SJSA1 (cell line): ENCODE measurements at regions not wholly inside any gene's neighbourhood (a gene's known extent, or its start where the extent isn't known, plus 50 kb on each side); places are given as distances from the start of the nearest gene placed in this dataset.
"Not testable (repeated sequence)": the region's sequence is repeated elsewhere in the genome, so short reads cannot be mapped to it uniquely, and the experiment has no call there.

Source experiments
- DNase-seq, 2 experiments: peaks; one replicate each; pipeline ENCODE4 v3.0.0-alpha.2; 2015 to 2020; ENCODE audit warnings: low spot score in 2 of 2, low read depth in 1 of 2
- H3K27ac ChIP-seq: fragments of 250-450 bp; sonication (Bioruptor Pico); 2 replicates; pipeline ENCODE4 v1.5.1; 2020; ENCODE audit warnings: mild to moderate bottlenecking, moderate library complexity
- H3K27me3 ChIP-seq: fragments of 250-450 bp; sonication (Bioruptor Pico); replicated peaks from 2 replicates; pipeline ENCODE4 v1.5.1; 2020; ENCODE audit warnings: mild to moderate bottlenecking, moderate library complexity
- H3K36me3 ChIP-seq: fragments of 250-450 bp; sonication (Bioruptor Pico); 2 replicates; pipeline ENCODE4 v1.5.1; 2020; ENCODE audit warnings: mild to moderate bottlenecking
- H3K4me1 ChIP-seq: fragments of 250-450 bp; sonication (Bioruptor Pico); replicated peaks from 2 replicates; pipeline ENCODE4 v1.6.1; 2021; ENCODE audit warnings: mild to moderate bottlenecking
- H3K4me3 ChIP-seq: fragments of 250-450 bp; sonication (Bioruptor Pico); 2 replicates; pipeline ENCODE4 v1.5.1; 2020; ENCODE audit warnings: mild to moderate bottlenecking
- H3K9me3 ChIP-seq: fragments of 250-450 bp; sonication (Bioruptor Pico); replicated peaks from 2 replicates; pipeline ENCODE4 v1.5.1; 2020; ENCODE audit warnings: mild to moderate bottlenecking

- H3K27ac ChIP-seq, H3K4me3 ChIP-seq, H3K36me3 ChIP-seq, H3K9me3 ChIP-seq, DNase-seq, H3K4me1 ChIP-seq, H3K27me3 ChIP-seq: not testable (repeated sequence)
Observed at GRCh38 chrX:141520750-141521149, 63.8 kb downstream of the SPANXA1 start.

GRCh38 chrX:141475788-141476187 lies 108.8 kb downstream of the SPANXA1 start:
- not testable (repeated sequence) for H3K36me3 ChIP-seq, H3K4me3 ChIP-seq, DNase-seq, H3K27ac ChIP-seq, H3K27me3 ChIP-seq, H3K4me1 ChIP-seq, H3K9me3 ChIP-seq

- DNase-seq, result peak in 1 of 2 experiments; percentile 27
- H3K27ac ChIP-seq, result peak overlapping the region; percentile 82
Observed at GRCh38 chrX:141469469-141469868, 115.1 kb downstream of the SPANXA1 start.

GRCh38 chrX:141468940-141469339 lies 115.6 kb downstream of the SPANXA1 start:
- DNase-seq, result peak in 1 of 2 experiments; percentile 37
- Histone ChIP-seq H3K4me3 (no peak overlapping the region), H3K9me3 (no peaks in the 10 kb centered on the region), H3K4me1 (peaks cover 5% of the 10 kb centered on the region; the same call in 1 of the 2 replicates), H3K36me3 (no peaks in the 10 kb centered on the region), H3K27ac (peak overlapping the region; percentile 82), H3K27me3 (no peaks in the 10 kb centered on the region)

More at GRCh38 chrX:141469469-141469868, 115.1 kb downstream of the SPANXA1 start:
- Histone ChIP-seq H3K4me1 (peaks cover 5% of the 10 kb centered on the region; the same call in 1 of the 2 replicates), H3K36me3 (no peaks in the 10 kb centered on the region), H3K27me3 (no peaks in the 10 kb centered on the region), H3K9me3 (no peaks in the 10 kb centered on the region), H3K4me3 (no peak overlapping the region)

GRCh38 chrX:141467442-141467841 lies 117.1 kb downstream of the SPANXA1 start:
- peaks cover 5% of the 10 kb centered on the region; the same call in 1 of the 2 replicates for H3K4me1 ChIP-seq
- H3K36me3 ChIP-seq, result no peaks in the 10 kb centered on the region
- no peak overlapping the region for H3K27ac ChIP-seq
- no peaks in the 10 kb centered on the region for H3K27me3 ChIP-seq
- no peak for DNase-seq
- no peaks in the 10 kb centered on the region for H3K9me3 ChIP-seq
- no peak overlapping the region for H3K4me3 ChIP-seq

- Histone ChIP-seq H3K27ac (no peak overlapping the region), H3K36me3 (no peaks in the 10 kb centered on the region), H3K4me1 (no peaks in the 10 kb centered on the region), H3K4me3 (no peak overlapping the region), H3K27me3 (no peaks in the 10 kb centered on the region), H3K9me3 (no peaks in the 10 kb centered on the region)
- DNase-seq, result no peak
Observed at GRCh38 chrX:141455103-141455502, 129.4 kb downstream of the SPANXA1 start.

- Histone ChIP-seq H3K27me3 (no peaks in the 10 kb centered on the region), H3K4me1 (no peaks in the 10 kb centered on the region), H3K27ac (no peak overlapping the region), H3K36me3 (no peaks in the 10 kb centered on the region), H3K4me3 (no peak overlapping the region), H3K9me3 (no peaks in the 10 kb centered on the region)
- no peak for DNase-seq
Observed at GRCh38 chrX:141443922-141444321, 140.6 kb downstream of the SPANXA1 start.

- Histone ChIP-seq H3K4me3 (no peak overlapping the region), H3K27ac (no peak overlapping the region), H3K4me1 (no peaks in the 10 kb centered on the region), H3K36me3 (no peaks in the 10 kb centered on the region), H3K27me3 (no peaks in the 10 kb centered on the region), H3K9me3 (no peaks in the 10 kb centered on the region)
- no peak for DNase-seq
Observed at GRCh38 chrX:141439651-141440050, 144.9 kb downstream of the SPANXA1 start.

- Histone ChIP-seq H3K27ac (no peak overlapping the region), H3K36me3 (no peaks in the 10 kb centered on the region), H3K4me1 (no peaks in the 10 kb centered on the region), H3K4me3 (no peak overlapping the region), H3K9me3 (no peaks in the 10 kb centered on the region), H3K27me3 (no peaks in the 10 kb centered on the region)
- no peak for DNase-seq
Observed at GRCh38 chrX:141415889-141416288, 168.6 kb downstream of the SPANXA1 start.

- H3K36me3 ChIP-seq, result no peaks in the 10 kb centered on the region
- H3K27me3 ChIP-seq, result no peaks in the 10 kb centered on the region
- H3K4me3 ChIP-seq, result no peak overlapping the region
- H3K27ac ChIP-seq, result peak overlapping the region; percentile 56
- no peaks in the 10 kb centered on the region; the same call in 1 of the 2 replicates for H3K4me1 ChIP-seq
- peak in 1 of 2 experiments; percentile 41 for DNase-seq
- H3K9me3 ChIP-seq, result no peaks in the 10 kb centered on the region
Observed at GRCh38 chrX:141405853-141406492, 163.7 kb upstream of the SPANXC start.

- no peak for DNase-seq
- Histone ChIP-seq H3K36me3 (no peaks in the 10 kb centered on the region), H3K27me3 (no peaks in the 10 kb centered on the region), H3K4me3 (no peak overlapping the region), H3K4me1 (no peaks in the 10 kb centered on the region; the same call in 1 of the 2 replicates), H3K27ac (peak overlapping the region; percentile 56; the same call in 1 of the 2 replicates), H3K9me3 (no peaks in the 10 kb centered on the region)
Observed at GRCh38 chrX:141405486-141405852, 163.2 kb upstream of the SPANXC start.

- H3K27me3 ChIP-seq, result no peaks in the 10 kb centered on the region
- no peak for DNase-seq
Observed at GRCh38 chrX:141402897-141403610, 160.7 kb upstream of the SPANXC start.

GRCh38 chrX:141396536-141396935 lies 154.2 kb upstream of the SPANXC start:
- H3K4me1 ChIP-seq, result no peaks in the 10 kb centered on the region

More at GRCh38 chrX:141402897-141403610, 160.7 kb upstream of the SPANXC start:
- Histone ChIP-seq H3K9me3 (no peaks in the 10 kb centered on the region), H3K36me3 (no peaks in the 10 kb centered on the region), H3K4me1 (no peaks in the 10 kb centered on the region; the same call in 1 of the 2 replicates), H3K4me3 (no peak overlapping the region), H3K27ac (no peak overlapping the region)

GRCh38 chrX:141375011-141375760 lies 132.9 kb upstream of the SPANXC start:
- no peaks in the 10 kb centered on the region for H3K4me1 ChIP-seq
- no peaks in the 10 kb centered on the region for H3K27me3 ChIP-seq
- H3K36me3 ChIP-seq, result no peaks in the 10 kb centered on the region
- no peak for DNase-seq
- no peak overlapping the region for H3K27ac ChIP-seq
- H3K4me3 ChIP-seq, result no peak overlapping the region
- no peaks in the 10 kb centered on the region for H3K9me3 ChIP-seq

More at GRCh38 chrX:141396536-141396935, 154.2 kb upstream of the SPANXC start:
- no peak for DNase-seq
- Histone ChIP-seq H3K36me3 (no peaks in the 10 kb centered on the region), H3K4me3 (no peak overlapping the region), H3K9me3 (no peaks in the 10 kb centered on the region), H3K27ac (no peak overlapping the region), H3K27me3 (no peaks in the 10 kb centered on the region)
